Loucy (cell line): ENCODE measurements at regions not wholly inside any gene's neighbourhood (a gene's known extent, or its start where the extent isn't known, plus 50 kb on each side); places are given as distances from the start of the nearest gene placed in this dataset.

Experiments
- H2AFZ ChIP-seq: fragments of 200-600 bp; sonication (generic); 2 replicates; pipeline ENCODE4 v1.6.0; 2016; ENCODE audit warnings: antibody characterized with exemption, mild to moderate bottlenecking, low read length, moderate library complexity
- H3F3A ChIP-seq: fragments of 200-600 bp; 2 replicates; pipeline ENCODE4 v1.6.0; 2016; ENCODE audit warnings: antibody characterized with exemption, low read depth, mild to moderate bottlenecking
- H3K27me3 ChIP-seq: fragments of 200-600 bp; sonication (generic); 2 replicates; pipeline ENCODE4 v1.6.1; 2014; ENCODE audit warnings: low read length, mild to moderate bottlenecking; ENCODE audit not compliant: insufficient read depth, poor library complexity, severe bottlenecking
- H3K36me3 ChIP-seq: fragments of 200-600 bp; sonication (generic); 2 replicates; pipeline ENCODE4 v1.6.1; 2016; ENCODE audit warnings: low read length; ENCODE audit not compliant: insufficient read depth
- H3K4me1 ChIP-seq: fragments of 200-600 bp; sonication (generic); 2 replicates; pipeline ENCODE4 v1.5.1; 2014; ENCODE audit warnings: low read length, mild to moderate bottlenecking; ENCODE audit not compliant: insufficient read depth, poor library complexity, severe bottlenecking
- H3K4me2 ChIP-seq: fragments of 200-600 bp; sonication (generic); 2 replicates; pipeline ENCODE4 v1.6.0; 2014; ENCODE audit warnings: antibody characterized with exemption, low read length, low read depth, mild to moderate bottlenecking; ENCODE audit not compliant: poor library complexity, severe bottlenecking
- H3K4me3 ChIP-seq: fragments of 200-600 bp; sonication (generic); 2 replicates; pipeline ENCODE4 v1.5.1; 2014; ENCODE audit warnings: low read length, mild to moderate bottlenecking, mixed read lengths; ENCODE audit not compliant: poor library complexity, severe bottlenecking
- H3K79me2 ChIP-seq: fragments of 200-600 bp; sonication (generic); 2 replicates; pipeline ENCODE4 v1.6.1; 2014; ENCODE audit warnings: low read length; ENCODE audit not compliant: insufficient read depth
- H3K9ac ChIP-seq: fragments of 200-600 bp; sonication (generic); 2 replicates; pipeline ENCODE4 v1.6.0; 2014; ENCODE audit warnings: mild to moderate bottlenecking, low read depth, low read length, moderate library complexity; ENCODE audit not compliant: poor library complexity, severe bottlenecking
- H3K9me2 ChIP-seq: fragments of 200-600 bp; sonication (generic); replicated peaks from 2 replicates; pipeline ENCODE4 v1.6.1; 2016; ENCODE audit warnings: low read depth, low read length, mixed read lengths
- H3K9me3 ChIP-seq: fragments of 200-600 bp; sonication (generic); 2 replicates; pipeline ENCODE4 v1.6.1; 2014; ENCODE audit warnings: mild to moderate bottlenecking, antibody characterized with exemption, low read length, low read depth; ENCODE audit not compliant: insufficient read depth
- H4K20me1 ChIP-seq: fragments of 200-600 bp; sonication (generic); 2 replicates; pipeline ENCODE4 v1.6.0; 2014; ENCODE audit warnings: antibody characterized with exemption, low read length, mild to moderate bottlenecking; ENCODE audit not compliant: insufficient read depth, poor library complexity, severe bottlenecking
- EZH2phosphoT487 ChIP-seq: fragments of 200-600 bp; IDR thresholded peaks from 2 replicates; pipeline ENCODE4 v1.6.1; 2018; ENCODE audit warnings: antibody characterized with exemption, mild to moderate bottlenecking, moderate library complexity, borderline replicate concordance
- TF ChIP-seq, protein P1 (sequence below): fragments of 200-600 bp; sonication (generic); conservative IDR thresholded peaks from 2 replicates; pipeline ENCODE4 v1.5.1; 2014; ENCODE audit warnings: mild to moderate bottlenecking, antibody characterized with exemption, low read length

- TF ChIP-seq, protein P1, sequence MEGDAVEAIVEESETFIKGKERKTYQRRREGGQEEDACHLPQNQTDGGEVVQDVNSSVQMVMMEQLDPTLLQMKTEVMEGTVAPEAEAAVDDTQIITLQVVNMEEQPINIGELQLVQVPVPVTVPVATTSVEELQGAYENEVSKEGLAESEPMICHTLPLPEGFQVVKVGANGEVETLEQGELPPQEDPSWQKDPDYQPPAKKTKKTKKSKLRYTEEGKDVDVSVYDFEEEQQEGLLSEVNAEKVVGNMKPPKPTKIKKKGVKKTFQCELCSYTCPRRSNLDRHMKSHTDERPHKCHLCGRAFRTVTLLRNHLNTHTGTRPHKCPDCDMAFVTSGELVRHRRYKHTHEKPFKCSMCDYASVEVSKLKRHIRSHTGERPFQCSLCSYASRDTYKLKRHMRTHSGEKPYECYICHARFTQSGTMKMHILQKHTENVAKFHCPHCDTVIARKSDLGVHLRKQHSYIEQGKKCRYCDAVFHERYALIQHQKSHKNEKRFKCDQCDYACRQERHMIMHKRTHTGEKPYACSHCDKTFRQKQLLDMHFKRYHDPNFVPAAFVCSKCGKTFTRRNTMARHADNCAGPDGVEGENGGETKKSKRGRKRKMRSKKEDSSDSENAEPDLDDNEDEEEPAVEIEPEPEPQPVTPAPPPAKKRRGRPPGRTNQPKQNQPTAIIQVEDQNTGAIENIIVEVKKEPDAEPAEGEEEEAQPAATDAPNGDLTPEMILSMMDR, result no peak
- TF ChIP-seq EZH2phosphoT487, result no peak
Observed at GRCh38 chr3:18641916-18642315, 216.8 kb upstream of the SATB1 start.

DNA sequence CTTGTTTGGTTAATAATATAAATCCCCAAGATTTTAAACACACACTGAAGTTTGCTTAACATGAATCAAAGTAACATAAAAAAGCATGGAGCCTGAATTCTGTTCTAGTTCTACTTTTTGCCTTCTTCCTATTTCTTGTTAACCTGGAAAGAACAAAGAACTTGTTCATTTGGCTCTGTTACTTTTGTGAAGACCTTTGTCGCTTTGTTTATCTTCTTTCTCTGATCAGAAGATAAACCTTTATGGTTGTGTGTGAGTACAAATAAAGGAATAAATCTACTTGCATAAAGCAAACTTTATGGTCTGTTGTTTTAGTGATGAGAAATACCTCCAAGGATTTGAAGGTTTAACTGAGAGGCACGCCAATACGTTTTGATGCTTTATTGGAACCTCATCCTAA is 210.1 kb upstream of the SATB1 start:
- H3F3A ChIP-seq, result no peaks in the 10 kb centered on the region
- H3K36me3 ChIP-seq, result no peaks in the 10 kb centered on the region
- H3K4me2 ChIP-seq, result no peak overlapping the region
- H3K27me3 ChIP-seq, result no peaks in the 10 kb centered on the region
- no peak overlapping the region for H3K9ac ChIP-seq
- no peaks in the 10 kb centered on the region for H3K4me1 ChIP-seq
- H3K9me3 ChIP-seq, result no peaks in the 10 kb centered on the region
- H2AFZ ChIP-seq, result no peak overlapping the region; the same call in 1 of the 2 replicates
- no peaks in the 10 kb centered on the region for H4K20me1 ChIP-seq
- no peak overlapping the region for H3K4me3 ChIP-seq
- H3K9me2 ChIP-seq, result no peaks in the 10 kb centered on the region
- no peaks in the 10 kb centered on the region for H3K79me2 ChIP-seq
- TF ChIP-seq, protein P1, result no peak
- TF ChIP-seq EZH2phosphoT487, result no peak

More at GRCh38 chr3:18641916-18642315, 216.8 kb upstream of the SATB1 start:
- Histone ChIP-seq H2AFZ (no peak overlapping the region), H3K4me3 (no peak overlapping the region), H3K27me3 (no peaks in the 10 kb centered on the region), H3F3A (no peaks in the 10 kb centered on the region), H3K9me2 (no peaks in the 10 kb centered on the region), H3K36me3 (no peaks in the 10 kb centered on the region), H4K20me1 (no peaks in the 10 kb centered on the region), H3K9ac (no peak overlapping the region), H3K4me2 (no peak overlapping the region), H3K4me1 (peaks cover 12% of the 10 kb centered on the region), H3K9me3 (no peaks in the 10 kb centered on the region), H3K79me2 (no peaks in the 10 kb centered on the region)

DNA sequence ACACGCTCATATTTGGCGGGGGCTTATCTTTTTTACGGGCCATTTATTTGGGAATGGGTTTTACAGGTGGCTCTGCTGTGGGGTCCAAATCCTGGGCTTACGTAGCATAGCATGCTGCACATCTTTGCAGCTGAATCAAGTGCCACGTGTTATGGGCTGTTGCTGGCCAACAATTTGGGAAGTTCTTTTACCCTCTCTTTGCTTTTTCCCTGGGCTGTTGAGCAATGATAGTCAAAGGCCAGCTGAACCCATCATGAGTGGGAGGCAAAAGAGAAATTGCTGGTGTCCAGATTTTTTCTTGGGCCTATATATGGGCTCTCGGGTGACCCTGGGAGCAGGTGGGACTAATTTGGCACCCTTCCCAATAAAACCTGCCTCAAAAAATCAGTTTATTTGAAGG is 209.3 kb upstream of the SATB1 start:
- no peak overlapping the region for H3K4me2 ChIP-seq
- no peak overlapping the region for H3K4me3 ChIP-seq
- no peak overlapping the region for H3K9ac ChIP-seq
- H3K27me3 ChIP-seq, result no peaks in the 10 kb centered on the region
- H3K36me3 ChIP-seq, result no peaks in the 10 kb centered on the region
- H2AFZ ChIP-seq, result no peak overlapping the region
- H3K79me2 ChIP-seq, result no peaks in the 10 kb centered on the region
- H3K4me1 ChIP-seq, result no peaks in the 10 kb centered on the region
- no peaks in the 10 kb centered on the region for H3F3A ChIP-seq
- no peaks in the 10 kb centered on the region for H4K20me1 ChIP-seq
- no peaks in the 10 kb centered on the region for H3K9me2 ChIP-seq
- TF ChIP-seq, protein P1, result no peak
- no peak for TF ChIP-seq EZH2phosphoT487
- no peaks in the 10 kb centered on the region for H3K9me3 ChIP-seq
